H1 (cell line): ENCODE measurements at regions not wholly inside any gene's neighbourhood (a gene's known extent, or its start where the extent isn't known, plus 50 kb on each side); places are given as distances from the start of the nearest gene placed in this dataset.

Experiments
- CTCF ChIA-PET: fragments of 300-600 bp; sonication (Branson Sonifier 250); formaldehyde crosslinking; loops from one replicate; lab custom pipeline; 2021; ENCODE audit not compliant: partially characterized antibody; lab: Charles Lee
- POLR2A ChIA-PET: fragments of 300-600 bp; sonication (Branson Sonifier 250); formaldehyde crosslinking; loops from one replicate; lab custom pipeline; 2021; ENCODE audit warnings: inconsistent platforms; ENCODE audit not compliant: partially characterized antibody; lab: Charles Lee
- DNase-seq, 2 experiments: peaks; one replicate each; pipeline versions ENCODE4 v3.0.0 to v3.0.0-alpha.2; 2010 to 2022; ENCODE audit warnings: low spot score in 2 of 2, low read depth in 1 of 2, mixed read lengths in 1 of 2
- FAIRE-seq: peaks from 2 replicates; lab custom pipeline; 2011; peaks lifted over from hg19 to GRCh38; lab: Jason Lieb, UNC
- H2AFZ ChIP-seq: 2 replicates; pipeline ENCODE4 v1.8.1; 2012; ENCODE audit warnings: low read length, inconsistent platforms
- H2AK5ac ChIP-seq: 2 replicates; pipeline ENCODE4 v1.6.1; 2013; ENCODE audit warnings: low read depth, low read length
- H2BK120ac ChIP-seq: replicated peaks from 2 replicates; pipeline ENCODE3; 2013; ENCODE audit warnings: low read depth, low read length, inconsistent platforms
- H2BK12ac ChIP-seq: 2 replicates; pipeline ENCODE4 v1.6.1; 2013; ENCODE audit warnings: low read depth, low read length
- H2BK15ac ChIP-seq: 2 replicates; pipeline ENCODE4 v1.6.1; 2013; ENCODE audit warnings: low read length
- H2BK20ac ChIP-seq: 2 replicates; pipeline ENCODE4 v1.6.1; 2013; ENCODE audit warnings: low read length
- H2BK5ac ChIP-seq: 2 replicates; pipeline ENCODE4 v1.6.1; 2013; ENCODE audit warnings: low read depth, low read length
- H3K14ac ChIP-seq: 2 replicates; pipeline ENCODE4 v1.6.1; 2013; ENCODE audit warnings: inconsistent platforms; ENCODE audit not compliant: insufficient read length
- H3K18ac ChIP-seq: 2 replicates; pipeline ENCODE4 v1.6.1; 2013; ENCODE audit warnings: low read length; ENCODE audit errors: extremely low read depth
- H3K23ac ChIP-seq: 2 replicates; pipeline ENCODE4 v1.6.1; 2013; ENCODE audit warnings: inconsistent platforms; ENCODE audit not compliant: insufficient read length
- H3K23me2 ChIP-seq: 2 replicates; pipeline ENCODE4 v1.6.1; 2013; ENCODE audit warnings: low read depth, low read length
- H3K27ac ChIP-seq: 2 replicates; pipeline ENCODE4 v1.6.1; 2011; ENCODE audit warnings: low read depth, low read length, inconsistent platforms
- H3K27me3 ChIP-seq, 4 experiments: replicated peaks in 1 of 4; 1 replicate in 1 of 4; 2 replicates in 3 of 4; pipeline versions ENCODE4 v1.6.1 to v1.8.1; 2011 to 2013; ENCODE audit warnings: low read length in 3 of 4, mild to moderate bottlenecking in 3 of 4, inconsistent platforms in 2 of 4, mixed read lengths in 2 of 4, moderate library complexity in 1 of 4; ENCODE audit not compliant: control insufficient read depth in 3 of 4, insufficient read depth in 3 of 4; ENCODE audit errors: extremely low read depth in 1 of 4
- H3K36me3 ChIP-seq, 4 experiments: 2 replicates each; pipeline versions ENCODE4 v1.6.1 to v1.8.1; 2011 to 2013; ENCODE audit warnings: mild to moderate bottlenecking in 4 of 4, low read length in 3 of 4, moderate library complexity in 2 of 4, control low read depth in 1 of 4, inconsistent platforms in 1 of 4; ENCODE audit not compliant: insufficient read depth in 4 of 4, control insufficient read depth in 2 of 4
- H3K4ac ChIP-seq: replicated peaks from 2 replicates; pipeline ENCODE3; 2013; ENCODE audit warnings: low read length, low read depth, mixed read lengths, inconsistent platforms; ENCODE audit not compliant: insufficient read length
- H3K4me1 ChIP-seq, 4 experiments: replicated peaks in 1 of 4; 1 replicate in 1 of 4; 2 replicates in 3 of 4; pipeline versions ENCODE4 v1.6.1 to v1.8.1; 2011 to 2013; ENCODE audit warnings: low read length in 3 of 4, inconsistent platforms in 2 of 4, mixed read lengths in 1 of 4; ENCODE audit not compliant: insufficient read depth in 4 of 4, control insufficient read depth in 3 of 4
- H3K4me2 ChIP-seq, 2 experiments: 2 replicates each; pipeline versions ENCODE4 v1.6.1 to v1.8.1; 2011 to 2013; ENCODE audit warnings: low read depth in 2 of 2, low read length in 2 of 2, control low read depth in 1 of 2, inconsistent platforms in 1 of 2, mild to moderate bottlenecking in 1 of 2; ENCODE audit not compliant: insufficient read depth in 1 of 2
- H3K4me3 ChIP-seq, 4 experiments: fragments of 200-600, 300-600 bp in 1 of 4; sonication (generic), shearing (Covaris generic), sonication (Bioruptor Twin) in 1 of 4; 2 replicates each; pipeline versions ENCODE4 v1.5.1 to v1.8.1; 2011 to 2016; ENCODE audit warnings: low read length in 4 of 4, low read depth in 3 of 4, control low read depth in 2 of 4, inconsistent platforms in 2 of 4, mild to moderate bottlenecking in 2 of 4, mixed read lengths in 1 of 4, moderate library complexity in 1 of 4; ENCODE audit not compliant: insufficient read depth in 2 of 4; ENCODE audit errors: extremely low read depth in 1 of 4
- H3K56ac ChIP-seq: replicated peaks from 2 replicates; pipeline ENCODE3; 2013; ENCODE audit warnings: low read depth, mild to moderate bottlenecking, mixed read lengths, low read length, inconsistent platforms; ENCODE audit not compliant: insufficient read length
- H3K79me1 ChIP-seq: 2 replicates; pipeline ENCODE4 v1.6.1; 2013; ENCODE audit warnings: low read depth, low read length, control low read depth
- H3K79me2 ChIP-seq, 2 experiments: 2 replicates each; pipeline versions ENCODE4 v1.6.1 to v1.8.1; 2012 to 2013; ENCODE audit warnings: low read length in 2 of 2, mild to moderate bottlenecking in 2 of 2, inconsistent platforms in 1 of 2; ENCODE audit not compliant: insufficient read depth in 2 of 2, control insufficient read depth in 1 of 2
- H3K9ac ChIP-seq, 4 experiments: replicated peaks in 1 of 4; 1 replicate in 1 of 4; 2 replicates in 3 of 4; pipeline versions ENCODE4 v1.6.1 to v1.8.1; 2011 to 2013; ENCODE audit warnings: low read depth in 3 of 4, low read length in 3 of 4, control low read depth in 2 of 4, mild to moderate bottlenecking in 2 of 4, moderate library complexity in 2 of 4, inconsistent platforms in 1 of 4; ENCODE audit errors: extremely low read depth in 1 of 4
- H3K9me3 ChIP-seq, 2 experiments: 2 replicates each; pipeline versions ENCODE4 v1.6.1 to v1.8.1; 2012 to 2013; ENCODE audit warnings: mild to moderate bottlenecking in 2 of 2, moderate library complexity in 2 of 2, control low read depth in 1 of 2, inconsistent platforms in 1 of 2, low read depth in 1 of 2, low read length in 1 of 2, mixed read lengths in 1 of 2; ENCODE audit not compliant: insufficient read depth in 2 of 2
- H4K20me1 ChIP-seq, 2 experiments: replicated peaks in 1 of 2; 2 replicates each; pipeline versions ENCODE3 to v1.8.1; 2011 to 2013; ENCODE audit warnings: inconsistent platforms in 2 of 2, low read length in 2 of 2, mild to moderate bottlenecking in 1 of 2; ENCODE audit not compliant: insufficient read depth in 2 of 2, control insufficient read depth in 1 of 2
- H4K5ac ChIP-seq: 2 replicates; pipeline ENCODE4 v1.6.1; 2013; ENCODE audit warnings: low read length, low read depth, mixed read lengths, inconsistent platforms; ENCODE audit not compliant: insufficient read length
- H4K8ac ChIP-seq: 2 replicates; pipeline ENCODE4 v1.8.0; 2013; ENCODE audit warnings: mild to moderate bottlenecking, moderate library complexity, low read length, inconsistent platforms; ENCODE audit not compliant: insufficient read depth; ENCODE audit errors: extremely low read depth
- H4K91ac ChIP-seq: replicated peaks from 2 replicates; pipeline ENCODE3; 2013; ENCODE audit warnings: low read length, mixed read lengths, inconsistent platforms; ENCODE audit not compliant: insufficient read length
- CREB1 ChIP-seq: IDR thresholded peaks from 2 replicates; pipeline ENCODE4 v1.6.1; 2012; ENCODE audit warnings: inconsistent platforms
- GABPA ChIP-seq: IDR thresholded peaks from 2 replicates; pipeline ENCODE4 v1.6.1; 2011; ENCODE audit warnings: mild to moderate bottlenecking, low read length, moderate library complexity, borderline replicate concordance; ENCODE audit not compliant: insufficient read depth
- KDM4A ChIP-seq: IDR thresholded peaks from one replicate; pipeline ENCODE4 v1.7.1; 2012; ENCODE audit warnings: low read depth, mild to moderate bottlenecking, moderate library complexity, low read length, inconsistent platforms; ENCODE audit not compliant: severe bottlenecking
- WGBS, 2 experiments: shearing (Covaris generic) in 1 of 2; methylation state at CpG; one replicate each; pipeline versions ENCODE4 v1.1.6 to v1.1.7; 2013 to 2015; ENCODE audit warnings: low lambda C conversion rate in 2 of 2, mixed read lengths in 2 of 2, inconsistent platforms in 1 of 2, low coverage in 1 of 2, missing lambda C conversion rate in 1 of 2; ENCODE audit not compliant: insufficient replicate concordance in 2 of 2, insufficient coverage in 1 of 2, insufficient read length in 1 of 2; ENCODE audit errors: extremely low coverage in 1 of 2, missing lambda C conversion rate in 1 of 2; 5-methylcytosine and 5-hydroxymethylcytosine counted together

- H3K23ac ChIP-seq = no peak overlapping the region
- no peak overlapping the region for H3K18ac ChIP-seq
- no peak overlapping the region for H3K9ac ChIP-seq
- H3K27me3 ChIP-seq = no peaks in the 10 kb centered on the region
- H3K4ac ChIP-seq = no peak overlapping the region
- H2AFZ ChIP-seq = peak overlapping the region; percentile 36; the same call in 1 of the 2 replicates
- no peaks in the 10 kb centered on the region for H3K4me1 ChIP-seq
- no peak overlapping the region for H3K4me3 ChIP-seq
- ChIA-PET POLR2A (interaction anchor here (0.9 kb wide), 1 partner anchor 72 kb away, joined by 3 read pairs; the partner anchor contains the start of gene DUSP6), CTCF (interaction anchor here (1.1 to 1.3 kb wide), 2 partner anchors 49 to 168 kb away, joined by 3 read pairs; no protein-coding TSS in a partner anchor)
- 78% methylated on average over 5 of the region's 5 CpGs; no CpG with 5 or more reads in 1 of the 2 experiments for WGBS, 2 experiments
- no peak overlapping the region for H3K14ac ChIP-seq
- H2BK15ac ChIP-seq = no peak overlapping the region
- H2BK5ac ChIP-seq = no peak overlapping the region
- no peak overlapping the region for H4K5ac ChIP-seq
- no peak overlapping the region for H4K8ac ChIP-seq
- H3K79me2 ChIP-seq = no peaks in the 10 kb centered on the region
- H4K91ac ChIP-seq = no peak overlapping the region
- H2AK5ac ChIP-seq = no peak overlapping the region
- H3K9me3 ChIP-seq = no peaks in the 10 kb centered on the region
- no peaks in the 10 kb centered on the region for H3K23me2 ChIP-seq
- FAIRE-seq = no peak
- no peak overlapping the region for H3K56ac ChIP-seq
- H2BK120ac ChIP-seq = no peak overlapping the region
- H3K27ac ChIP-seq = no peak overlapping the region
- no peaks in the 10 kb centered on the region for H4K20me1 ChIP-seq
- H3K36me3 ChIP-seq = no peaks in the 10 kb centered on the region
- no peak for DNase-seq
- H2BK20ac ChIP-seq = no peak overlapping the region
- no peaks in the 10 kb centered on the region for H3K79me1 ChIP-seq
- H3K4me2 ChIP-seq = no peak overlapping the region
- no peak overlapping the region for H2BK12ac ChIP-seq
- no peak for TF ChIP-seq KDM4A
- TF ChIP-seq GABPA = no peak
- TF ChIP-seq CREB1 = no peak
These were observed 71.3 kb downstream of the DUSP6 start for GRCh38 chr12:89280833-89281538.
